NCI-H526 treated with DMSO at 0.1 percent for 48 hours (cell line): ENCODE measurements at regions not wholly inside any gene's neighbourhood (a gene's known extent, or its start where the extent isn't known, plus 50 kb on each side); places are given as distances from the start of the nearest gene placed in this dataset.

ENCODE experiments used
- DNase-seq: peaks from one replicate; lab custom pipeline; 2025; lab: John Stamatoyannopoulos, UW

- peak; percentile 46 for DNase-seq
Measured at GRCh38 chr1:81432059-81432458, 368.7 kb upstream of the ADGRL2 start.

GRCh38 chr1:81431624-81432000, 369.1 kb upstream of the ADGRL2 start:
- no peak for DNase-seq

GRCh38 chr1:81430955-81431623, 369.6 kb upstream of the ADGRL2 start:
- DNase-seq: no peak

DNA sequence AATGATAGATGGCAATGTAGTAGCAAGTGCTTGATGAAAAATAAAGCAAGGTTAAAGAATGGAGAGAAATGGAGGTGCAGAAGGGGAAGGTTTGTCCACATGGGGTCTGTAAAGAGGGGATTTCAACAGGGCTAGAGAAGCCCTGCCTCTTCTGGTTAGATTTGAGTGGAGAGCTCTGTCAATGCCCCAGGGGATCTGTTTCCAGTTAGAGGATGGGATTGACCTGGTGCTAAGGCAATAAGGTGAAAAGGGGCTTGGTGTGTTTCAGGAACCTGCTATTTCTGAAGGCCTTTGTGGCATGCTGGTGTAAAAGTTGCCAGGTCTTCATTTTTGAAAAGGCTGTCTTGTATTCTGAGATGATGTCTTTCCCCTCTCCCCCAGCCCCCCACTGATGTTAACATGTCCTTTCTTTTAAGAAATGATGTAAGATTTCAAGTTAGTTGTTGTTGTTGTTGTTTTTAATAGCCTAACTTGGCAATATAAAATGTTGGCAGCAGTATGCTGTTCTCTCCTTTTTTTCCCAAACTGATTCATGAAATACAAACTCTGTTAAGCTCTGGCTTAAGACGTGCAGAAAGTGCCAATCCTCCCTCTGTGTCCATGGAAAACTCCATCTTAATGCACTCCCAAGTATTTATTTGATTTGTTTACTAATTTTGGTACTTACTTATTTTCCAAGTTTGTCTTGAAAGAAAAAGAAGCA, 370.3 kb upstream of the ADGRL2 start:
- DNase-seq: no peak

GRCh38 chr1:81428998-81429397, 371.7 kb upstream of the ADGRL2 start:
- no peak for DNase-seq

DNA sequence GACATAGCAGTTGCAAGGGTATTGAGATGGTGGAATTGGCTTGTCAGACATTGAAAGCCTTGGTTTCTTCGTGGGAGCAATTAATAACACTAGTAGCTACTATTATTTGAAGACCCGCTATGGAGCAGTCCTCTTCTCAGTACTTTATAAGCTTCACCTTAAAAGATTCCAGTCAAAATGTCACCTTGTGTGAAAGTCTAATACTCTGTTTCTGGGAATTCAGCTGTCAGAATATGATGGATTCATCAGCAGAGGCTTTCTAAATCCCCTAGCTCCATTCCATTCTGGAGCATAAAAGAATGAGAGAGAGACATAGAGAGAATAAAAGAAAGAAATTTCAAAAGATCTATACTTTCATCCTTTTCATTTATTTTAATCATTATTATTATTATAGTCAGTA, 375.9 kb upstream of the ADGRL2 start:
- no peak for DNase-seq

DNA sequence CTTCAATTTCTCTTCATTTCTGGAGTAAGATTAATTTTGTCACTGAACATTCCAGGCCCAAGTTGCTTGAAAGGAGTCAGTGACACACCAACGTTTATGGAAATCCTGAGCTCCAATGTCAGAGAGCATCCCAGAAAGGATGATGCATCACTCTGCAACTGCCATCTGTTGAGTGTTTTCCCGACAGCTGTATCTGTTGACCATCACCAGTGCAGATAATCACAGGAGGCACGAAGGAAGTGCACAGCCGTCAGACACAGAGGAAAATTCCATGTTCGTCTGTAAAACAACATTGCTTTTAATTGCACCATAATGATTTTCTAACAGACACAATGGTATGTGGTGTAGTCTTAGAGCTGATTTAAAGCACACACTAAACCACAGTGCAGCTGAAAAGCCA, 376.7 kb upstream of the ADGRL2 start:
- DNase-seq: no peak

- no peak for DNase-seq
Measured at GRCh38 chr1:81420760-81421159, 380.0 kb upstream of the ADGRL2 start.

DNA sequence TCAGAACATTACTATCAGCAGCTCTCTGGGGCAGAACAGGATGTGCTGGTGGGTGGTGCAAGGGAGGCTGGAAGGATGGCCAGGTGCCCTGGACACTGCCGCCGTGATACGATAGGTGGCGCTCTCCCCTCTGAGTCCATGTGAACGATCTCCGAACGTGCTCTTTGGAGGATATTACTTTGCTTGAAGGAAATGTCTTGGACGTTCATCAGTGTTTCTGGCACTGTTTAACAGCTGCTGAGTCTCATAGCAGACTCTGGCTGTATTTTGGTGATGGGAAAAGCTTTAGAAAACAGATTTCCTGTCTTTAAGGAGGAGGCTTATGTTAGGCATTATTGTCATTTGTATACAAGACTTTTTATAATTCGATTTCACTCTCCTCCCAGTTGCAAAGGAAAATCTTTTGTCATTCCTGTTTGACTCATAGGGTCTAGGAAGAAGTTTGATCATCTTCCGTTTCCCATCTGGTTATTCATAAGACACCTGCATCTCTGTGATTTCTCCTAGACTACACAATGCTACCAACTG, 386.2 kb upstream of the ADGRL2 start:
- peak; percentile 7 for DNase-seq

DNA sequence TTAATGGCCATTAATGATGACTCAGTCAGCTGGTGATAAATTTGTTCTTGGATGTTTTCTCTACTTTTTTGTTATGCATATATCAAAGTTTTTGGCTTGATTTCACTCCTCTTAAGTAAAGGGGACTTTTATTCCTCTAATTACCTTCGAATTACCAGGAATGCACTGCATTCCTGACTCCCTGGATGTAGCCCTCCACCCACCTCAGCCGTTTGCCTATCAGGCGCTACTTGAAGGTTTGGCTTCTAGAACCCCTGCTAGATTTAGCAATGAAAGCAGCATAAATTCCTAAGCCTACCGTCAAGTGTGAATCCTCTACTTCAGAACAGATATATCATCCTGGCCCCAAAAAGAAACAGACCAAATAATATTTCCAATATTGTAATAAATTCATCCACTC, 387.8 kb upstream of the ADGRL2 start:
- no peak for DNase-seq

- no peak for DNase-seq
Measured at GRCh38 chr1:81410941-81411340, 389.8 kb upstream of the ADGRL2 start.

DNA sequence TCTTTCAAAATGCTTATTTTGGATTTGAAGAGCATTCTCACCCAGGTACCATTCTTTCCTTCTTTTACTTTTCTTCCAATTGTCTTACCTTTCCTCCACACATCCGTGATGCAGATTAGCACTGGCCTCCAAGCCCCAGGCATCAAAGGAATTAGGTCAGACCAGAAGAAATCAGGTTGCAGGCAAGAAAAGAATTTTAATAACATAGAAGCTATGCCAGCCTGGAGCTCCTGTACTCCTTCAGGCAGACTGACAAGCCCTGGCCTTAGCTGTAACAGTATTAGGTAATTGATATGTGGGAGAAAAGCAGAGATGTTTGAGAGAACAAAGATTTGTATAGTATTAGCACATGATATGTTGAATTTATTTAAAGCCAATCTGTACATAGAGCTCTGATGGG, 390.4 kb upstream of the ADGRL2 start:
- no peak for DNase-seq

GRCh38 chr1:81409780-81410274, 390.9 kb upstream of the ADGRL2 start:
- no peak for DNase-seq

- no peak for DNase-seq
Measured at GRCh38 chr1:81409262-81409661, 391.5 kb upstream of the ADGRL2 start.

- DNase-seq: peak; percentile 54
Measured at GRCh38 chr1:81408419-81408818, 392.3 kb upstream of the ADGRL2 start.

DNA sequence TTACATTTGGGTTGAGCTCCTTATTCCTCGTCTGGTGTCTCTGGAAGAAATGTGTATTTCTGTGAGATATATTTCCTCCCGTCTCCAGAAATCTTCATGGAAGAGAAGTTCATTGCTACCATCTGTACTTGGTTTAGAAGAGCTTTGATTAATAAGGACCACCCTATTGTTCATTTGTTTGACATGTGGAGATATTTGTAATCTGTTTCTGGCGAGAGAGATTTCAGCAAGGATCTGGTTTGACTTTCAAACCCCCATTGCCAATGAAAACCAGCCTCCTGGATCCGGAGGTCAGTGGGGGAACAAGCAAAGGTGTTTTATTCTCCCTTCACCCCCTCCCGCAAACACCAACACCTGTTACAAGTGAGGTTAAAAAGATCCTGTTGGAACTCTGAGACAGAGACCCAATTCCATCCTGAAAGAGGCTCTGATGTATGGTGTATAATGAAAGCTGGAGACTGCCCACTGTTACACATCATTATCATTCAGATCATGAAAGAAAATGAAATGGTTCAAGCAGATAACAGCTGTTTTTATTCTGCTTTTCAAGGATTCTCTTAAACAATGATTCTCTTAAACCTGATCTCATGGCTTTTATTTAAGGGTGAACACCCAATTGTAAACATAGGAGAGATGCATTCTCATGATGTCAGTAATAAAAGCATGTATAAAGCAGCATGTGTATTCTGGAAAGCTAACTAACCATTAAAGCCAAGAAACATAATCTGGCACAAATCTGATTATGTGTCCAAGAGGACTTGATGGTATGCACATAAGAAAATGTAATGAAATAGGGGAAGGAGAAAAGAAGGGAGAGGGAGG, 393.5 kb upstream of the ADGRL2 start:
- no peak for DNase-seq

DNA sequence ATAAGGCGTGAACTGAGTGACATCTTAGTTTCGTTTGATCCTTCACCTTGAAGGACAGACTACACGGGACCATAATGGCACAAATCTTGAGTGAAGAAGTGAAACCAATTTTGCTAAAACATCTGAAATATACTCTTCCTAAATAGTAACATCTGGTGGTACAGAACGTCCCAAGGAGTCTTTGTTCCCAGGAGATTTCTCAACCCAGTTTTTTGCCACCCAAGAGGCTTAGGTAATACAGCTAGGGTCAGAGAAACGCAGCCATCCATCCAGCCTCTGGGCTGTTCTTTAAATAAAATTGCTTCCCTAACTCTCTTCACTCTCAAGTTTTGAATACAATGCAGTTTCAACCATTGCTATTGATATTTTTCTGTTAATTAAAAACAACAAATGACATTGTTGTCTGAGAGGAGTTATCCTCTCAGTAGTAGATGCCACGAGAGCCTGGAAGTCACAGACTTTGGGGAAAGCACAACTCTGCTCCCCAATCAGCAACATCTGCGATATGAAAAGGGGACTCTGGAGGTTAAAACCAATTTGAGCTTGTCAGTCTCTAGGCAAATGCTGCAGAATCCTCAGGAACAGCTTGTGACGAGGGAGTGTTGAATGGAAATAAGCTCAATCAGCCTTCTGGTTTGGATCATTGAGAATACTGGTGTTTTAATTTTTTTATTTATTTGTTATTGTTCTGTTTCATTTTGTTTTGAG, 394.3 kb upstream of the ADGRL2 start:
- DNase-seq: no peak

GRCh38 chr1:81398041-81398440, 402.7 kb upstream of the ADGRL2 start:
- no peak for DNase-seq

GRCh38 chr1:81392526-81393226, 408.1 kb upstream of the ADGRL2 start:
- DNase-seq: no peak

GRCh38 chr1:81391125-81391828, 409.5 kb upstream of the ADGRL2 start:
- DNase-seq: peak; percentile 76

DNA sequence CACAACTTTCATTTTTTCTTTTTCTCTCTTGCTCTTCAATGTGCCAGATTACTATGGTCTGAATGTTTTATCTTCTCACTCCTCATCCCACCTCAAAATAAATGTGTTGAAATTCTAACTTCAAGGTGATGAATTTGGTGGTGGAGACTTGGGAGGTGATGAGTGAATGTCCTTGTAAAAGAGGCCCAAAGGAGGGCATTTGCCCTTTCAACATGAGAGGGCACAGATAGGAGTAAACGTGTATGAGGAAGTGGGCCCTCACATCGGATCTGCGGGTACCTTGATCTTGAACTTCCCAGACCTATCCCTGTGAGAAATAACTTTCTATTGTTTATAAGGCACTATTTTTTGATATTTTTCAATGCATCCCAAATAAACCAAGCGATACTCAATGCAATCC, 412.3 kb upstream of the ADGRL2 start:
- no peak for DNase-seq
